Medulla oblongata (tissue), 1 donor: ENCODE measurements at regions not wholly inside any gene's neighbourhood (a gene's known extent, or its start where the extent isn't known, plus 50 kb on each side); places are given as distances from the start of the nearest gene placed in this dataset.

Source experiments
- DNase-seq: peaks from one replicate; pipeline ENCODE4 v3.0.0-alpha.2; 2015; ENCODE audit errors: extremely low spot score

- DNase-seq = no peak
Observed at GRCh38 chr3:150218236-150218635, 189.9 kb upstream of the TSC22D2 start.

DNA sequence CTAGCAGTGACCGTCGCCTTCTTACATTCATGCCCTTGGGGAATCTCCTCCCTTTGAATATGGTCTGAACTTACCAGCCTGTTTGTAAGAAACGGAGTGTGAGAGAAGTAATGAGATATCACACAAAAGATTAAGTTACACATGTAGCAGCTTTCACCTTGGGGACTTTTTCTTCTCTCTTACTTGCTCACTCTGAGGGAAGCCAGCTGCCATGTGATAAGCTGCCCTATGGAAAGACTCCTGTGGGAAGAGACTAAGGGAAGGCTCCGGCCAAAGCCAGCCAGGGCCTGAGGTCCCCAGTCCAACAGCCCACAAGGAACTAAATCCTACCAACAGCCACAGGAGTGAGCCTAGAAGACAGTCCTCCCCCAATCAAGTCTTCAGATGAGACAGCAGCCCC lies 190.4 kb upstream of the TSC22D2 start:
- DNase-seq = no peak

DNA sequence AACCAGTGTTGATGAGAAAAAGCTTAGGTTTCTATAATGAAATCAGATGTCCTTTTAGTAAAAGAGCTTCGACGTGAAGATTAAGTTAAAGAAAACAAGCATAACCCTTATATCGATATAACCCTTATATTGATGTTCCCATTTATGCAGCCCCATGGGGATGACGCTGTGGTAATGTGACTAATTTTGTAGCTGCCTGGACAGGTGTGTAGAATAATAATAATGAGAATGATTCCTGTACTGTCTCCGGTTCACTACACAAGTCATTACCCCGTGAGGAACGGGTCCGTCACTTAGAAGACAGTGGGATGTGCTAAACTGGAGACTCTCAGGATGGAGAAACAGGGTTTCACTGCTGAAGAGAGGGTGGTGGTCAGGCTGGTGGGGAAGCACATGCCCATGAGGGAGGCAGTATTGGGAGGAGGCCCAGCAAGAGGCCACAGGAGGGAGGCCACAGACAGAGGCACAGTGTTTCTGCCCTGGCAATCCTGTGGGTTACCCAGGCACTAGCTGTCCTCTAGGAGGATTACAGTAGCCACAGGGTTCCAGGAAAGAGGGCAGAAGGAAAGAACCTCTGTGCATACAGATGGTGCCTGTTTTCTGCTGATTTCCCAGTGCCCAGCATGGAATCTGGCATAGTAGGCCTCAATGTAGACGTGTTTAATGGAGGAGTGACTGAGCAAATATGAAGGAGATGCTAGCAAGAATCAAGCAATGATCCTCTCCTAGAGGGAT lies 191.1 kb upstream of the TSC22D2 start:
- no peak for DNase-seq

DNA sequence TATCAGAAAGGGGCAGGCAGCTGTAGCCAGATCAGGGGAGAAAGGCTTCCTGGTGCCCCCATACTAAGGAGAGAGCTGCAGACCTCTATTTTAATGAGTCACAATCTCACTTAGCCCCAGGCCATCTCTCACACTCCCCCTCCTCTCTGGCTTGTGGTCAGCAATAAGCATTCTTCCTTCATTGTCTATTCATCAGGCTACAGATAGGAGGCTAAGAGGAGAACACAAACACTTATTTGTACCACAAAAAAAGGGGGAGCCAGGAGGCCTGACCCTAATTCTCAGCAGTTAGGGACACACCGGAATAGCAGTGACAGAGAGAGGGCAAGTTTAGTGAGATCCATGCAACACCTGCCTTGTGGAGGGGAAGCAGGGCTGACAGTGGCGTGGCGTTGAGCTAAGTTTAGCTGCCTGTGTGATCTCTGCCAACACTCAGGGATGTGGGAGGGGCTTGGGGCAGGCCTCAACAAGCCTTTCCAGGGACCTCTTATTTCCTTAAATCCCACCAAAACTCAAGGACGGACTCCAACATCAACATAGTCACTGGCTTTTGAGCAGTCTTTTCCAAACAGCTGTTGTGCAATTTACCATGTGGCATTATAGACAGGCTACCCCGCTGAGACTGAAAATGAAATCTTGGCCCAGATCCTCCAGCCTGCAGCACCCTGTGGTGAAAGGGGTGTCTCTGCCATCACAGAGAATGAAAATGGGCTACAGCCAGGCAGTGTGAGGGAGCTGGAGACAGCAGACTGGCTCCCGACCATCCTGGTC lies 191.9 kb upstream of the TSC22D2 start:
- DNase-seq = peak; percentile 57

DNA sequence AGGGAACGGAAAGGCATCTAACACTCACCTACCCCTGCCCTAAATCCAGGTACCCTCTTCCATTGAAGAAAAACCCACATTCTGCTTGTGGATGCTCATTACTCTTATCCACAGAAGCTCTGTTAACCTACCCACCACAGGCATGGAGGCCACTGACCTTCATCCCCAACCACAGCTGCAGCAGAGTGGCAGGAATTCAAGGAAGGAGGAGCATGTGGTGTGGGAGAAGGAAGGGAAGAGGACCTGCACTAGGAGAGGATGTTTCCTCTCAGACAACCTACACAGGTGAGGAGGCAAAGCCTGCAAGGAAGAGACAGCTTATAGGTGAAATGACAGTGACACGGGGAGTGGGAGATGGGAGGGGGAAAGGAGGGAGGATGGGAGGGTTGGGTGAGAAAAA lies 192.5 kb upstream of the TSC22D2 start:
- DNase-seq = no peak

GRCh38 chr3:150213577-150213976 lies 194.5 kb upstream of the TSC22D2 start:
- no peak for DNase-seq

- DNase-seq = no peak
Observed at GRCh38 chr3:150210461-150211110, 197.5 kb upstream of the TSC22D2 start.

- no peak for DNase-seq
Observed at GRCh38 chr3:150203273-150203672, 204.8 kb upstream of the TSC22D2 start.

DNA sequence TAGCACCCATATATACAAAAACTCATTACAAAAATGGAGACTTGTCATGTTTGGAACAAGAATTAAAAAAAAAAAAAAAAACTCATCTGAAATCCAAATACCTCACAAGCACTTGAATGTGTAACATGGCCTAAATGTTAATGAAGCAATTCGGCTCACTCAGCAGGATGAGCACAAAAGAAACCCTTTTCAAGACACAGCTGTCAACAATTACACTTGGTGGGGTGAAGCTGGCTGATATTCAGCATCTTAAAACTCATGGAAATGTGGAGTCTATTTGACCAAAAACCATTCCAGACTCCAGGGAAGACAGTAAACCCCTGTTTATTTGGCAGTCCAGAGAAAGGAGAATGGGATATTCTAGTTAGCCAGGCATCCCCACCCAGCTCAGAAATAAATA lies 205.4 kb upstream of the TSC22D2 start:
- peak; percentile 61 for DNase-seq

DNA sequence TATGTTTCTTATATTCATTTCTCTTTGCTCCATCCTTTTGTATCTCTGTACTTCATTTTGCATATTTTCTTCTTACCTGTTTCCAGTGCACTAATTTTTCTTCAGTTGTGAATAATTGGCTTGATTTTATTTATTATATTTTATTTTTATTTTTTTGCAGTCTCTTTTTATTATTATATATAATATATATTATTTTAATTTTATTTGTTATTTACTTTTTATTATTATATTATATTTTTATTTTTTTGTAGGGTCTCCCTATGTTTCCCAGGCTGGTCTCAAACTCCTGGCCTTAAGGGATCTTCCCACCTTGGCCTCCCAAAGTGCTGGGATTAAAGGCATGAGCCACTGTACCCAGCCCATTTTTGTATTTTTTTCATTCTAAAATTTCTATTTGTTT lies 213.1 kb upstream of the TSC22D2 start:
- DNase-seq = no peak

DNA sequence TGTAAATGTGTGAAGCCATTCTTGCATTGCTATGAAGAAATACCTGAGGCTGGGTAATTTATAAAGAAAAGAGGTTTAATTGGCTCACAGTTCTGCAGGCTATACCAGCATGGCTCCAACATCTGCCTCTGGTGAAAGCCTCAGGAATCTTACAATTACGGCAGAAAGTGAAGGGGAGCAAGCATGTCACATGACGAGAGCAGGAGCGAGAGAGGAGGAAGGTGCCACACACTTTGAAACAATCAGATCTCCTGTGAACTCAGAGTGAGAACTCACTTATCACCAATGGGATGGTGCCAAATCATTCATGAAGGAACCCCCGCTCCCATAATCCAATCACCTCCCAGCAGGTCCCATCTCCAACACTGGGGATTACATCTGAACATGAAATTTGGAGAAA lies 213.6 kb upstream of the TSC22D2 start:
- DNase-seq = no peak

GRCh38 chr3:150184426-150185071 lies 213.9 kb upstream of the PFN2 start:
- DNase-seq = no peak

DNA sequence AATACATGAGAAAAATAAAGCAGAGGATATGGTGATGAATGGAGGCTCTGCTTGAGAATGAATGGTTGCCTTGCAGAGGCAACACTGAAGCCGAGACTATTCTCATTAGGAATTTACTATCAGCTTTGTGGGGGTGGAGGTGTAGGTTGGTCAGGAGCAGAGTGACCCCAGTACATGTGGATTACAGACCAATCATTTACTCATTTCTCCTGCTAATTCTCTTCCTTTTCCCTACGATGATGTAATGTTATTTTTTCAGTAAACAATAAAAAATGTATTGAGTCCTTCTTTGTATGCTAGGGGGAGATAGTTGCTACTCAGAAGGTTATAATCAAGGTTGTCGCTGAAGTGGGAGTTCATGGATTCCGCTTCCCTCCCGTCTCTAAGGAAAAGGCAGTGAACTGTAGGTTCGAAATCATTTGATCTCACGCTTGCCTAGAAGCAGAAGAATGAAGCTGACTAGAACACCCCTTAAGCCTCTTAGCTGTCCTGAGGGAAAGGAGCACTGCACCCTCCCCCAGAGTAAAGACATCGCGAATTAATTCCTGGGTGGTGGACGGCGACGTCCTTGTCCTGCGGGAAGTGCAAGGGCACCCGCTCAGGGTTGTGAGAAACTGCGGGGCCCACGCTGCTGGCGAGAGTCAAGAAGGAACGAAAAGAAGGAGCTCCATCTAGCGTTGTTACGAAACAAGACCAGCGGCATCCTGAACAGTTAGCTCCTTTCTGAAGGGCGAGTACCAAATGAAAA lies 213.2 kb upstream of the PFN2 start:
- peak; percentile 92 for DNase-seq

DNA sequence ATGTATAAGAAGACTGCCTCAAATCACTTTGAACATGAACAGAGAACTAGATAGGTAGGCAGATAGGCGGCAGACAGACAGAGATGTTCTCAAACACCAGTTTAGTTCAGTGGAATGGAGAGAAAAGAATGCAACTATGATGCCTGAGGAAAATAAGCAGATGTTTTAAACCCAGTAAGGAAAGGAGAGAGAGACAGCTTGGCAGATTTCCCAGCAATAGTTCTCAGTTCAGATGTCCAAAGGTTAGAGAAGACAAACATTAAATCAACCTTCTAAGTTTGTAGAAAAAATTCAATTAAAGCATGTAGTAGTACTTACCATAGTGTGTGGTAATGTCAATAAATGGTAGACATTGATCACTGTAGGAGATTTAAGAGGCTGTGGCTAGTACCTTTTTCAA lies 209.6 kb upstream of the PFN2 start:
- DNase-seq = no peak

- no peak for DNase-seq
Observed at GRCh38 chr3:150179330-150179729, 208.6 kb upstream of the PFN2 start.

DNA sequence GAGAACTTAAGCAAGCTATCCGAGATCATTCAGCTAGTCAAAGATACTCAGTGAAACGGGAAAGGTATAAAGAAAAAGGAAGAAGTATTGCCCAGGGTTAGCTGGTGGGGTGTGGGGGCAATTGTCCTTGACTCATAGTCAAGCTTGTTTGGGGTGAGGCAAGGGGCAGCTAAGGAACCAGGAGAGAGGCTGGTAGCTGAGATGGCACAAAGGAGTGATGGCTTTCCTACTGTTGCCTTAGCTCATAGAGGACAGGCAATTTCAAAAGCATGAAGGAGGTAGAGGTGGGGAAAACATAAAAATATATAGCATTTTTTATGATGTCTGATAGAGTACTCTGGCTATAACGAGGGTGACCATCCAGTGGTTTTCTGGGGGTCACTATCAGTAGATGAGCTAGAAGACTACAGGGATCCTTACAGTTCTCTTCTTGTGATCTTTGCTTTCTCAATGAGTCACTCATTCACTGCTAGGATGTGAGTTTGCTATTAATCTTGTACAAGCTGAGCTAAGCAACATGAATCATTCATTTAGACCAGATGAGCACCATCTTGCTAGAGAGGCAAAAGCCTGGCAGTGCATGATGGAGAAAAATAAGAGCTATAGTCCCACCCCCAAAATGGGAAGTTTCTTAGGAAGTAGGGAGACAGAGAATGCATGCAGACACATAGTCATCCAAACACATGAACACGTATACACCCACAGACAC lies 207.1 kb upstream of the PFN2 start:
- no peak for DNase-seq

DNA sequence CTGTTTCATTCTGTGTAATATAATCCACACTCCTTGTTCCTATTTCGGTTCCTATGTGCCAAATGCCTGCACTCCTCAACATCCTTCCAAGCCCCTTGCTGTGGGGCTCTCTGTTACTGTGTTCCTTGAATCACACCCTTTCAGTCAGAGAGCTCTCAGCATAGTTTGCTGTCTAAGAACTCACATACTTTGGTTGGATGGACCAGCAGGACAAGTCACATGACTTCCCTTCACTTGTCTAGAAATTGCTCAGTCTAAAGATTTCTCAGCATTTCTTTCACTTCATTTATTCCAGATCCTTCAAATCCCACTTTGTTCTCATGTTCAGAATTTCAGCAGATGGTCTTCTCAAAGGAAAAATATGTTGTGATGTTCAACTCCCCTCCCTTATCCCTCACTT lies 203.5 kb upstream of the PFN2 start:
- DNase-seq = no peak

DNA sequence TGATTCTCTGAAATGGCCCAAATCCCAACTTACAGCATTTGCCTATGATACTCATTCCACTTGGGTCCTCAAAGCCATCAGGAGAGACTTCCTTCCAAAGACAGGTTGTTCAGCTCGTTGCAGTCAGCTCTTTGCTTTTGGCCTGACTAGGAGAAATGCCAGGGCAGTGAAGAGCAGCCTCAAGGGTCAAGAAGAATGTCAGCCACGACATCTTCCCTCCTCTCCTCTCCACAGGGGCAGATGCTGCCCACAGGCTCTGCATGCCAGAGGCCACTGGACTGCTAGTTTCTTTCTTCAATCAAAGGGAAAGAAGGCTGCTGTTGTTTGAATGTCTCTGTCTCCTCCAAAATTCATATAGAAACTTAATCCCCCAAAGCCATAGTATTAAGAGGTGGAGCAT lies 201.7 kb upstream of the PFN2 start:
- DNase-seq = no peak

DNA sequence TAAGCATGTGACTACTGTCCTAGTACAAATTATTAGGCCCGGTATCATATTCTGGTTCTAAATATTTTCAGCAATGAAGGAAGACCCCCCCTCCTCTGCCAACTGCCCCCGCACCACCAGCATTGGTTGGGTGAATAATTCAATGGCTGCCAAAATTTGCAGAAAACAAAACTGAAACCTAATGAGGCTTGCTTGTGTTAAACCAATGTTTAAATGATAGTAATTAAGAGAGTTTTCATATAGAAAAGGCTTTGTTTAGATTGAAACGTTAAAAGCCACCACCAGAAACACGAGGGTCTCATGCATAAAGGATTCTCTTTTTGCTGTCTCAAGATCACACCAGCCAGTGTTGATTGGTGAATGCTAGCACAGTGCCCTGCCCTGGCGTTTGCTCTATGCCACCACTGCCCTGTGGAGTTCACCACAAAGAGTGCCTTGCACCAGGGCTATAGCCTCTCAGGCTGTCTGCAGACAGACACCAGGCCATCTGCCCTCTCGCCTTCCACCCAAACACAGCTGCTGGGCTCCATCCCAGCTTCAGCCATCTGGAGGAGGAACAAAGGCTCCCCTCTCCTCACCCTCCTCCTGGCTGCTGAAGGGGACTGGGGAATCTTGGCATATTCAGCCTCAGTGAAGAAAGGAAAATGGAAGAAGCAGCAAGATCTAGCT lies 200.3 kb upstream of the PFN2 start:
- DNase-seq = peak; percentile 88

GRCh38 chr3:150169330-150169940 lies 198.7 kb upstream of the PFN2 start:
- DNase-seq = no peak
